Loucy (cell line): ENCODE measurements at regions not wholly inside any gene's neighbourhood (a gene's known extent, or its start where the extent isn't known, plus 50 kb on each side); places are given as distances from the start of the nearest gene placed in this dataset.

Experiments used
- EZH2phosphoT487 ChIP-seq: fragments of 200-600 bp; IDR thresholded peaks from 2 replicates; pipeline ENCODE4 v1.6.1; 2018; ENCODE audit warnings: antibody characterized with exemption, mild to moderate bottlenecking, moderate library complexity, borderline replicate concordance
- TF ChIP-seq, protein P1 (sequence below): fragments of 200-600 bp; sonication (generic); conservative IDR thresholded peaks from 2 replicates; pipeline ENCODE4 v1.5.1; 2014; ENCODE audit warnings: mild to moderate bottlenecking, antibody characterized with exemption, low read length

DNA sequence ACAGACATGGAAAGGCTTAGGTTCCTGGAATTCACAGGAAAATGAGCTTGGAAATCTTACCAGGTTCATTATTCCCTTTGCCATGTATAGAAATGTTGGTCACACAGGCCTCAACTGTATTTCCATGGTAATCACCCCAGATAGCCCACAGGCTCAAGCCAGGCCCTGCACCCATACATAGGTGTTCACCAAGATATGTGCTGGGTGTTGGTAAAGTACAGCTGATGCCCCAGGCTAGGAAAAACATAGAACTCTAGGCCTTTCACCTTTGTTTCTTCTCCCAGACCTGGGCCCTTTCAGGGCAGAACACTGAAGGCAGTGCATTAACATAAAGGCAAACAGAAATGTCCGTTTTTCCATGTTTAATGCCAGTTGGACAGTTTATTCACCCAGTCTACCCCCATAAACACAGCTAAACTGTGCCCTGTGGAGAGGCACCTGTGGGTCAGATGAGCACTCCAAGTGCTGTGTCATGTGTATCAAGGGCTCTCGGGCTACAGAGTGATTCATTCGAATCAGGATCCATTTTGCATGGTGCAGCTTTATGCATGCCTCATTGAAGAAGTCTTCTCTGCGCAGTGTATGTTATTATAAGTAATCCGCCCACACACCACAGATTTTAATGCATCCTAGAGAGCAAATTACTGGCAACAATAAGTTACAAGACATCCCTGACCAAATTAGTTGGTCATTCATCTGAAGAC is 93.4 kb upstream of the SLC30A5 start:
- TF ChIP-seq, protein P1, sequence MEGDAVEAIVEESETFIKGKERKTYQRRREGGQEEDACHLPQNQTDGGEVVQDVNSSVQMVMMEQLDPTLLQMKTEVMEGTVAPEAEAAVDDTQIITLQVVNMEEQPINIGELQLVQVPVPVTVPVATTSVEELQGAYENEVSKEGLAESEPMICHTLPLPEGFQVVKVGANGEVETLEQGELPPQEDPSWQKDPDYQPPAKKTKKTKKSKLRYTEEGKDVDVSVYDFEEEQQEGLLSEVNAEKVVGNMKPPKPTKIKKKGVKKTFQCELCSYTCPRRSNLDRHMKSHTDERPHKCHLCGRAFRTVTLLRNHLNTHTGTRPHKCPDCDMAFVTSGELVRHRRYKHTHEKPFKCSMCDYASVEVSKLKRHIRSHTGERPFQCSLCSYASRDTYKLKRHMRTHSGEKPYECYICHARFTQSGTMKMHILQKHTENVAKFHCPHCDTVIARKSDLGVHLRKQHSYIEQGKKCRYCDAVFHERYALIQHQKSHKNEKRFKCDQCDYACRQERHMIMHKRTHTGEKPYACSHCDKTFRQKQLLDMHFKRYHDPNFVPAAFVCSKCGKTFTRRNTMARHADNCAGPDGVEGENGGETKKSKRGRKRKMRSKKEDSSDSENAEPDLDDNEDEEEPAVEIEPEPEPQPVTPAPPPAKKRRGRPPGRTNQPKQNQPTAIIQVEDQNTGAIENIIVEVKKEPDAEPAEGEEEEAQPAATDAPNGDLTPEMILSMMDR, result no peak
- TF ChIP-seq EZH2phosphoT487, result no peak
